Cardiac fibroblast (primary cell): ENCODE measurements at regions not wholly inside any gene's neighbourhood (a gene's known extent, or its start where the extent isn't known, plus 50 kb on each side); places are given as distances from the start of the nearest gene placed in this dataset.
A peak's percentile ranks its signal among the peaks of the same experiment; 100 is the strongest.

Experiments used
- DNase-seq, 2 donors: peaks; one replicate each; pipeline versions ENCODE4 v3.0.0 to v3.0.0-alpha.2; 2010; ENCODE audit warnings: low read depth in 2 of 2
- H3K4me3 ChIP-seq, 2 donors: replicated peaks in 1 of 2; 1 replicate in 1 of 2; 2 replicates in 1 of 2; pipeline ENCODE4 v1.5.1; 2011; ENCODE audit warnings: low read depth in 2 of 2, low read length in 2 of 2, mild to moderate bottlenecking in 2 of 2, moderate library complexity in 1 of 2
- TF ChIP-seq, protein P1 (sequence below): IDR thresholded peaks from one replicate; pipeline ENCODE4 v1.5.1; 2011; ENCODE audit warnings: low read depth, mild to moderate bottlenecking, low read length, inconsistent platforms

DNA sequence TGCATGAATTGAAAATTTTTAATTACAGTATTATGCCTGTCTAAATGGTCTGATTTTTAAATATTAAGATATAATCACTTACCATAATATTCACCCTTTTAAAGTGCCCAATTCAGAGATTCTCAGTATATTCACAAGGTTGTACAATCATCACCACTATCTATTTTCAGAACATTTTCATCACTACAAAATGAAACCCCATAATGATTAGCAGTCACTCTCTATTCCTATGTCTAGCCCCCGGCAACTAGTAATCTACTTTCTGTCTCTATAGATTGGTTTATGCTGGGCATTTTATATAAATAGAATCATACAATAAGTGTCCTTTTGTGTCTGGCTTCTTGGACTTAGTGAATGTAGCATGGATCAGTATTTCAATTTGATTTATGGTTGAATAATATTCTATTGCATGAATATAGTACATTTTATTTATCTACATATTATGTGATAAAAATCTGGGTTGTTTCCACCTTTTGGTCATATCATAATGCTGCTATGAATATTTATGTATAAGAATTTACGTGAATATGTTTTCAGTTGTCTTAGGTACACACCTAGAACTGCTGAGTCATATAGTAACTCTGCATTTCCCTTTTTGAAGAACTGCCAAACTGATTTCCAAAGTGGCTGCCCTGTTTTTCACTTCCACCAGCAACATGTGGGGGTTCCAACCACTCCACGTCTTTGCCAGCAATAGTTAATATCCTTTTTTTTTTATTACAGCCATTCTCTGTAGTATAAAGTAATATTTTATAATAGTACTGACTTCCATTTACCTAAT lies 485.7 kb upstream of the ZNF385D start:
- H3K4me3 ChIP-seq = no peak overlapping the region
- TF ChIP-seq, protein P1, sequence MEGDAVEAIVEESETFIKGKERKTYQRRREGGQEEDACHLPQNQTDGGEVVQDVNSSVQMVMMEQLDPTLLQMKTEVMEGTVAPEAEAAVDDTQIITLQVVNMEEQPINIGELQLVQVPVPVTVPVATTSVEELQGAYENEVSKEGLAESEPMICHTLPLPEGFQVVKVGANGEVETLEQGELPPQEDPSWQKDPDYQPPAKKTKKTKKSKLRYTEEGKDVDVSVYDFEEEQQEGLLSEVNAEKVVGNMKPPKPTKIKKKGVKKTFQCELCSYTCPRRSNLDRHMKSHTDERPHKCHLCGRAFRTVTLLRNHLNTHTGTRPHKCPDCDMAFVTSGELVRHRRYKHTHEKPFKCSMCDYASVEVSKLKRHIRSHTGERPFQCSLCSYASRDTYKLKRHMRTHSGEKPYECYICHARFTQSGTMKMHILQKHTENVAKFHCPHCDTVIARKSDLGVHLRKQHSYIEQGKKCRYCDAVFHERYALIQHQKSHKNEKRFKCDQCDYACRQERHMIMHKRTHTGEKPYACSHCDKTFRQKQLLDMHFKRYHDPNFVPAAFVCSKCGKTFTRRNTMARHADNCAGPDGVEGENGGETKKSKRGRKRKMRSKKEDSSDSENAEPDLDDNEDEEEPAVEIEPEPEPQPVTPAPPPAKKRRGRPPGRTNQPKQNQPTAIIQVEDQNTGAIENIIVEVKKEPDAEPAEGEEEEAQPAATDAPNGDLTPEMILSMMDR = no peak
- peak; percentile 10 to 11 for DNase-seq

DNA sequence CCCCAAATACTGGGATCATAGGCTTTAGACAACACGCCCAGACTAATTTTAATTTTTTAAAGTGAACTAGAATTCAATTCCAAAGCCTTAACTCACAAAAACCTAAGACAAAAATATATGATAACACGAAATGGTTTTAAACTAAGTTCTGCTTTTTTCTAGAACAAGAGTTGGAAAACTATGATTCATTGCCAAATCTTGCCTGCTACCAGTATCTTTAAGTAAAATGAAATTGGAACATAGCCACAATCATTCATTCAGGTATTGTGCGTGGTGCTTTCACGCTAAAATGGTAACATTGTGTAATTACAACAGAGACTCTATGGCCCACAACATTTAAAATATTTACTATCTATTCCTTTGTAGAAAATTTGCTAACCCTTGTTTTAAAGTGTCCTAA lies 488.0 kb upstream of the ZNF385D start:
- TF ChIP-seq, protein P1 = no peak
- no peak for DNase-seq
- no peak overlapping the region for H3K4me3 ChIP-seq

DNA sequence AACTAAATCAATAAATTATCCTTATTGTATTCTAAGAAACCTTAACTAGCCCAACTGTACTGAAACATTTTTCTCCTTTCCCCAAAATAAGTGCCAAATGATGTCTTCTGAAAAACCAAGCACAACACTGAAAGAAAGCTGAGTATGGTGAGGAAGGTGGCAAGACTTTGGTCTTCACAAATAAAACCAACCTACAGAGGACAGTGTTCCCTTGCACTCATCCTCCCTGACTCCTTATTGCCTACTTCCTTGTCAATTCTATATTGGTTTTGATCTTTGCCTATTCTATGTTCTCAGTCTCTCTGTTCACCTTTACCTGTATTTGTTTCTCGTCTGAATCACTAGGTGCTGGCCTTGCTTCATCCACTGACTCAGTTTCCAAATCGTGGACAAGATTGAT lies 490.1 kb upstream of the ZNF385D start:
- TF ChIP-seq, protein P1 = no peak
- no peak overlapping the region for H3K4me3 ChIP-seq
- no peak for DNase-seq

DNA sequence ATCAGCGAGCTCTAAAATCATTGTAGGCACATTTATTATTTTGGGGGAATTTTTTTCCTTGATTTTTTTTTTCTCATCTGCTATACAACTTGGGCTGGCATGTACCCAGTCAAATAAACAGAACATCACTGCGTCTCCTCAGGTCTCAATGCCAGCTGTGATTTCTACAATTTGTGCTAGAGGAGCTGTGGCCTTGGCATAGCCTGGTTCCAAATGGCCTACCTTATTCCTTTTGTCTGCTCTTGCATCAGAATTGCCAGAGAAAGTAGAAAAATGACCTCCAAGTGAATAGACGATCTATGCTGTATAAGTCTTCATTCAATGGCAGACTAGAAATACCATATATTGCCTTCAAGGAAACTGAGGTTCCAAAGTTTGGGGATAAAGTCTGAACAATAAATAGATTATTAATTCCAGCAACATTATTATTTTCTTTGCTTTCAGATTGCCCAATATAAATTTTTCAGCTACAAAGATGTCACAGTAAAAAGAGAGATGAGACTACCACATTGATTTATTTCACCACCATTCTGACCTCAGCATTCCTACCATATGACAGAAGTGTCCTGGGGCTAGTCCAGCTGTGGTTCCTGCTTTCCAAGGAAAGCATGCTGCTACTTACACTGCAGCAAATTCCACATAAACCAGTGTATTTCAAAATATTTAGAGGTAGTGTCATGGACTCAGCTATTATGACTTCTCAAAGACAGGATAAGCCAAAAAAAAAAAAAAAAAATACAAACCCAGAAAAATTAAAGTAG lies 493.9 kb upstream of the ZNF385D start:
- peak; percentile 82 to 95 for DNase-seq
- H3K4me3 ChIP-seq = no peak overlapping the region
- TF ChIP-seq, protein P1 = no peak

DNA sequence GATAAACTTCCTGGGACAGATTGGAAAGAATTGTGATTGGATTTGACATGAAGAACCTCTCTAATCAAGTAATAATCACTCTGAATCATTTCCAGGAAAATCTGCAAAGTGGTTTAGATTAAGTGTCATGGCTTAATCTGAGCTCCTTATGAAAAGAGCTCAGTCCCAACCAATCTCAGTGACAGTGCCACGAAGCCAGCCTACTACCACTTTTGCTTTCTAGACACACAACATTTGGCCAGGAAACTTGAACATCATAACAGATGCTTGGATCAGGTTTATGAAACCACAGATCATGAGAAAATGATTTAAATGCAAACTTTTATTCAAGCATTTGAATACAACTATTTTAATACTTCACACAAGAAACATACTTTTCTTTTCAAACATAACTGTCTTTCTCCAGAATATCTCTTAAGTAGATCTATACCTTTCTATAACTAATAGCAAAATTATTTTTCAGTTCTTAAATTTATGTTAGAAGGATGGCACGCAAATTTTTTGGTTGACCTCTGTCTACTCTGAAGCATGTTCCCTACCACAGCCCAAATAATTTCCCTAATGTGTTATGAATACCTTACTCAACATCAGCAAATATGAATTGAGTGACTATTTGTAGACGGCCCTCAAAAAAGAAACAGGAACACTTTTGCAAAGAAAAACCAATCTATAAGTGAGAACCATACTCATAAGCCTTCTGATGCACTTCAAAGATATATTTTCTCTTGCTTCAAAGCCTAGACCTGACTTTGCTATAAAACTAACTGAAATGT lies 495.0 kb upstream of the ZNF385D start:
- DNase-seq = peak in 1 of 2 donors; percentile 3
- TF ChIP-seq, protein P1 = no peak
- H3K4me3 ChIP-seq = no peak overlapping the region

DNA sequence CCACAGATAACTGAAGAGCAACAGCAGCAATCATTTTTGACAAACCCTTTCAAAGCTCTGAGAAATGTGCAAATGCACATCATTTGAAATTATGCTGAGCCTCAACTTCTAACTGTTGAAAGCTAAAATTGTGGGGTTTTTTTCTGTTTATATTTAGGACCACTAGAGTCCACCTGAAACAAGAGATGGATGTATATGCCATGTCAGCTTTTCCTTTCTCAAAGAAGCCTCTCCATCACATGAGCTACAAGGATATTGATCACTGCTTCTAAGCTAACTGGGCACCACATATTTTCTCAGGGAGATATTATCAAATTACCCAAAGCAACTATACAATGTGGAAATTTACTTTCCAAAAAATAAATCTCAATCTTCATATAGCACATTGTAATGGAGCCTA lies 498.6 kb upstream of the ZNF385D start:
- TF ChIP-seq, protein P1 = no peak
- no peak overlapping the region for H3K4me3 ChIP-seq
- DNase-seq = no peak
